C4-2B (cell line): ENCODE measurements at regions not wholly inside any gene's neighbourhood (a gene's known extent, or its start where the extent isn't known, plus 50 kb on each side); places are given as distances from the start of the nearest gene placed in this dataset.

Experiments used
- CTCF ChIP-seq: fragments of 450-650 bp; conservative IDR thresholded peaks from 2 replicates; pipeline ENCODE4 v1.5.1; 2017; ENCODE audit warnings: mild to moderate bottlenecking
- ZFX ChIP-seq: fragments of 450-650 bp; IDR thresholded peaks from 2 replicates; pipeline ENCODE4 v1.6.1; 2017

DNA sequence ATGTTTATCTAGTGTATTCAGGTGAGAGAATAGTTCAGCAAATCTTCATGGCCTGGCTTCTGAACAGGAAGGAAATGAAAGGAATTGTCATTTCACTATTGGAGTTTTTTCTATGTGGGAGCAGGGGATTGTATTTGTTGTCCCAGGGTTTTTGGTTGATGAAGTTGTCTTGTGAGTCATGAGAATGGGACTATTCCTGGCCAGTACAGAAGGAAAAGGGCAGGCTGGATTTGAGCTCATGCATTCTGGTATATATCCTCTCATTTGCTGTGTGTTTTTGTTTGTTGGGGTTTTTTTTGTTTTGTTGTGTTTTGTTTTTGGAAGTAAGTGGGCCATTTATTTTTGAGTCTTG lies 101.2 kb upstream of the MKLN1 start:
- TF ChIP-seq CTCF (no peak), ZFX (no peak)
